Neuronal stem cell (in vitro differentiated cells): ENCODE measurements at regions not wholly inside any gene's neighbourhood (a gene's known extent, or its start where the extent isn't known, plus 50 kb on each side); places are given as distances from the start of the nearest gene placed in this dataset.
"Not testable (repeated sequence)": the region's sequence is repeated elsewhere in the genome, so short reads cannot be mapped to it uniquely, and the experiment has no call there.

Experiments
- DNase-seq: peaks from one replicate; pipeline ENCODE4 v3.0.0-alpha.2; 2013; ENCODE audit warnings: low spot score
- H2AFZ ChIP-seq: one replicate; pipeline ENCODE4 v1.6.1; 2013; ENCODE audit warnings: mild to moderate bottlenecking, low read length, inconsistent platforms
- H2AK5ac ChIP-seq: 2 replicates; pipeline ENCODE4 v1.6.1; 2013; ENCODE audit warnings: low read depth, mild to moderate bottlenecking, inconsistent platforms, low read length, moderate library complexity, mixed read lengths
- H2BK120ac ChIP-seq: 2 replicates; pipeline ENCODE4 v1.6.1; 2013; ENCODE audit warnings: low read depth, mild to moderate bottlenecking, inconsistent platforms, low read length, moderate library complexity, mixed read lengths
- H2BK12ac ChIP-seq: one replicate; pipeline ENCODE4 v1.6.1; 2013; ENCODE audit warnings: low read length, inconsistent platforms
- H2BK15ac ChIP-seq: 2 replicates; pipeline ENCODE4 v1.6.1; 2013; ENCODE audit warnings: mild to moderate bottlenecking, low read length, inconsistent platforms, mixed read lengths
- H2BK5ac ChIP-seq: one replicate; pipeline ENCODE4 v1.6.1; 2013; ENCODE audit warnings: inconsistent platforms, mild to moderate bottlenecking, low read length, moderate library complexity
- H3K14ac ChIP-seq: one replicate; pipeline ENCODE4 v1.6.1; 2013; ENCODE audit warnings: low read length, inconsistent platforms
- H3K18ac ChIP-seq: 2 replicates; pipeline ENCODE4 v1.6.1; 2013; ENCODE audit warnings: low read length, inconsistent platforms
- H3K23ac ChIP-seq: 2 replicates; pipeline ENCODE4 v1.6.1; 2013; ENCODE audit warnings: low read depth, mild to moderate bottlenecking, mixed read lengths, low read length, inconsistent platforms; ENCODE audit not compliant: poor library complexity
- H3K27ac ChIP-seq: replicated peaks from 3 replicates; pipeline ENCODE4 v1.5.1; 2013; ENCODE audit warnings: low read length, inconsistent platforms
- H3K27me3 ChIP-seq, 3 experiments: 2 replicates each; pipeline ENCODE4 v1.6.1; 2013; ENCODE audit warnings: low read length in 3 of 3, mild to moderate bottlenecking in 2 of 3, inconsistent platforms in 1 of 3, low read depth in 1 of 3, mixed read lengths in 1 of 3, moderate library complexity in 1 of 3; ENCODE audit not compliant: control insufficient read depth in 3 of 3, insufficient read depth in 3 of 3
- H3K36me3 ChIP-seq, 2 donors: replicated peaks in 1 of 2; 2 replicates each; pipeline ENCODE4 v1.6.1; 2013; ENCODE audit warnings: low read length in 2 of 2; ENCODE audit not compliant: control insufficient read depth in 2 of 2, insufficient read depth in 2 of 2
- H3K4ac ChIP-seq: 2 replicates; pipeline ENCODE4 v1.6.1; 2013; ENCODE audit warnings: inconsistent platforms, mild to moderate bottlenecking, low read length, moderate library complexity
- H3K4me1 ChIP-seq, 2 donors: 1 replicate in 1 of 2; 2 replicates in 1 of 2; pipeline ENCODE4 v1.6.1; 2013; ENCODE audit warnings: low read length in 2 of 2, low read depth in 1 of 2; ENCODE audit not compliant: control insufficient read depth in 2 of 2, insufficient read depth in 1 of 2
- H3K4me2 ChIP-seq: one replicate; pipeline ENCODE4 v1.6.1; 2013; ENCODE audit warnings: mild to moderate bottlenecking, low read length, inconsistent platforms; ENCODE audit not compliant: insufficient read depth, poor library complexity, severe bottlenecking
- H3K4me3 ChIP-seq, 2 donors: 2 replicates each; pipeline ENCODE4 v1.5.1; 2013; ENCODE audit warnings: low read length in 2 of 2, mild to moderate bottlenecking in 2 of 2, inconsistent platforms in 1 of 2, moderate library complexity in 1 of 2
- H3K79me1 ChIP-seq: one replicate; pipeline ENCODE4 v1.6.1; 2013; ENCODE audit warnings: low read depth, mild to moderate bottlenecking, inconsistent platforms, low read length, moderate library complexity
- H3K9ac ChIP-seq: one replicate; pipeline ENCODE4 v1.6.1; 2013; ENCODE audit warnings: mild to moderate bottlenecking, low read depth, low read length, inconsistent platforms; ENCODE audit not compliant: poor library complexity
- H3K9me3 ChIP-seq, 2 donors: replicated peaks in 1 of 2; 2 replicates each; pipeline versions ENCODE3 to v1.6.1; 2013; ENCODE audit warnings: low read length in 2 of 2, mild to moderate bottlenecking in 2 of 2, inconsistent platforms in 1 of 2, low read depth in 1 of 2, mixed read lengths in 1 of 2, moderate library complexity in 1 of 2; ENCODE audit not compliant: control insufficient read depth in 2 of 2, insufficient read depth in 1 of 2
- H4K8ac ChIP-seq: one replicate; pipeline ENCODE4 v1.6.1; 2013; ENCODE audit warnings: low read depth, mild to moderate bottlenecking, inconsistent platforms, low read length, moderate library complexity
- H4K91ac ChIP-seq: one replicate; pipeline ENCODE4 v1.6.1; 2013; ENCODE audit warnings: low read length, low read depth, mild to moderate bottlenecking, inconsistent platforms; ENCODE audit not compliant: poor library complexity
- WGBS, 2 donors: extraction: QIAGEN DNeasy Blood & Tissue Kit; methylation state at CpG; one replicate each; pipeline ENCODE4 v1.1.7; 2013; ENCODE audit warnings: missing lambda C conversion rate in 2 of 2, mixed read lengths in 1 of 2; ENCODE audit not compliant: insufficient read length in 2 of 2, insufficient replicate concordance in 1 of 2; ENCODE audit errors: extremely low coverage in 2 of 2; 5-methylcytosine and 5-hydroxymethylcytosine counted together

DNA sequence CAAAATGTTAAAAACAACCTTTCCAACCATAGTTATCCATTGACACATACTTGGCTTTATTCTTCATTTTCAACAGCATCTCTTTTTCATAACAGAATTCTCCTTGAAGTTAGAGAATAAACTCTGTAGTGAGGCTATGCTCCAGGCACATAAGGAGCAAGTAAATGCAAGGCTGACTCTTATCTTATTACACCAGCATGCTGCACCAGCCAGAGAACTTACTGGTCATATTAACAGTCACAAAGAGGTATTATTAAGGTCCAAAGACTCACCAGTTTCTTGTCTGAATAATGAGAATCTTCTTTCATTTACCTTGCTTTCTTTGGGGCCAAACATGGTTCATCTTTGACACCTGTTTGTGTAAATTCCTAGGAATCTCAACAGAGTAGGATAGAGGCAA, 71.3 kb upstream of the IVNS1ABP start:
- Histone ChIP-seq H2BK5ac (no peak overlapping the region), H3K79me1 (no peaks in the 10 kb centered on the region), H2BK15ac (no peak overlapping the region), H3K4me2 (no peak overlapping the region), H4K8ac (no peak overlapping the region), H3K36me3 (no peaks in the 10 kb centered on the region), H3K4me1 (no peaks in the 10 kb centered on the region), H3K27ac (no peak overlapping the region), H3K4ac (no peak overlapping the region), H3K9me3 (no peaks in the 10 kb centered on the region), H3K14ac (no peak overlapping the region), H3K27me3 (no peaks in the 10 kb centered on the region), H2AFZ (no peak overlapping the region), H2BK12ac (no peak overlapping the region), H4K91ac (no peak overlapping the region), H3K4me3 (no peak overlapping the region), H2AK5ac (no peak overlapping the region), H3K9ac (no peak overlapping the region), H2BK120ac (no peak overlapping the region), H3K18ac (no peak overlapping the region), H3K23ac (no peak overlapping the region)
- DNase-seq, result no peak

DNA sequence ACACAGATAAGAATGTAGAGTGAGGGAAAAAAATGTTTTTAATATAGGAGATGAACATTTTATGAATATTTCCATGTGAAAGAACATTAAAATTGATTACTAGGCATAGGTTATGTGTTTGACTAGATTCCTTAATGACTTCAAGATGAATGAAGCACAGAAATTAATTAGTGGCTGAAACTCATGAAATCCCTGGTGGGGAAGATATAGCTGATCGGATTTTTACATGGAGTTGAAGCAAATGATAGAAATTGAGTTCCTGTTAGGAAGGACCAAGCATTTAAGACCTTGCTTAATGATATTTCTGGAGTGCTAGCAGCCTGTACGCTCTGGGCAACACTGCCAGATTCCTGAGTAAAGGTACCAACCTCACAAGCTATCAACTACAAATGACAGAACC, 68.9 kb upstream of the IVNS1ABP start:
- H2BK120ac ChIP-seq, result no peak overlapping the region
- DNase-seq, result no peak
- H3K4me2 ChIP-seq, result no peak overlapping the region
- H4K91ac ChIP-seq, result no peak overlapping the region
- H2BK15ac ChIP-seq, result no peak overlapping the region
- H2BK5ac ChIP-seq, result no peak overlapping the region
- H3K14ac ChIP-seq, result no peak overlapping the region
- H4K8ac ChIP-seq, result no peak overlapping the region
- H2AK5ac ChIP-seq, result no peak overlapping the region
- no peak overlapping the region for H3K27ac ChIP-seq
- H3K9ac ChIP-seq, result no peak overlapping the region
- H3K36me3 ChIP-seq, result no peaks in the 10 kb centered on the region
- H3K79me1 ChIP-seq, result no peaks in the 10 kb centered on the region
- no peak overlapping the region for H3K18ac ChIP-seq
- no peak overlapping the region for H3K23ac ChIP-seq
- WGBS, 2 donors, result no CpG with 5 or more reads among the region's 2 CpGs
- no peaks in the 10 kb centered on the region for H3K27me3 ChIP-seq
- H3K4me1 ChIP-seq, result no peaks in the 10 kb centered on the region
- H3K4ac ChIP-seq, result no peak overlapping the region
- no peak overlapping the region for H3K4me3 ChIP-seq
- H2BK12ac ChIP-seq, result no peak overlapping the region
- no peaks in the 10 kb centered on the region for H3K9me3 ChIP-seq
- no peak overlapping the region for H2AFZ ChIP-seq

DNA sequence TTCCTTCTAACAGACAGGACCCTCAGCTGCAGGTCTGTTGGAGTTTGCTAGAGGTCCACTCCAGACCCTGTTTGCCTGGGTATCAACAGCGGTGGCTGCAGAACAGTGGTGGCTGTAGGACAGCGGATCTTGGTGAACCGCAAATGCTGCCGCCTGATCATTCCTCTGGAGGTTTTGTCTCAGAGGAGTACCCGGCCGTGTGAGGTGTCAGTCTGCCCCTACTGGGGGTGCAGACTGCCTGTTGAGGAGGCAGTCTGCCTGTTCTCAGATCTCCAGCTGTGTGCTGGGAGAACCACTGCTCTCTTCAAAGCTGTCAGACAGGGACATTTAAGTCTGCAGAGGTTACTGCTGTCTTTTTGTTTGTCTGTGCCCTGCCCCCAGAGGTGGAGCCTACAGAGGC, 66.8 kb upstream of the IVNS1ABP start:
- not testable (repeated sequence) for H4K8ac ChIP-seq

DNA sequence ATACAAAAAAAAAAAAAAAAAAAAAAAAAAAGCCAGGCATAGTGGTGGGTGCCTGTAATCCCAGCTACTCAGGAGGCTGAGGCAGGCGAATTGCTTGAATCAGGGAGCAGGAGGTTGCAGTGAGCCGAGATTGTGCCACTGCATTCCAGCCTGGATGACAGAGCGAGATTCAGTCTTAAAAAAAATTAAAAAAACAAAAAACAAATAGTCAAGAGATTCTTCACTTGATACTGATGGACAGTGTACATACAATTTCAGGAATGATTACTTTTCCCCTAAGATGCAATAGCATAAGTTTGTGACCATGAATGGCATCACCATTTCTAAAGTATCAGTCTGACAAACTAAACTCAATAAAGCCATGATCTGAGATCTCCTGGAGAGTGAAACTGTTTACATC, 60.8 kb upstream of the IVNS1ABP start:
- Histone ChIP-seq H3K79me1 (no peaks in the 10 kb centered on the region), H3K23ac (no peak overlapping the region), H2AK5ac (no peak overlapping the region), H4K8ac (no peak overlapping the region), H2BK120ac (no peak overlapping the region), H3K9me3 (no peaks in the 10 kb centered on the region), H3K4ac (no peak overlapping the region), H3K27ac (no peak overlapping the region), H3K9ac (no peak overlapping the region), H3K4me1 (peaks cover 3 to 6% of the 10 kb centered on the region in 2 donors), H2BK5ac (no peak overlapping the region), H3K14ac (no peak overlapping the region), H3K18ac (no peak overlapping the region), H3K27me3 (no peaks in the 10 kb centered on the region), H2AFZ (no peak overlapping the region), H2BK12ac (no peak overlapping the region), H3K4me3 (no peak overlapping the region), H2BK15ac (no peak overlapping the region), H3K36me3 (no peaks in the 10 kb centered on the region), H4K91ac (no peak overlapping the region), H3K4me2 (no peak overlapping the region)
- WGBS, 2 donors, result no CpG with 5 or more reads among the region's 3 CpGs
- no peak for DNase-seq

More for the DNA sequence above, 66.8 kb upstream of the IVNS1ABP start:
- not testable (repeated sequence) for H3K23ac ChIP-seq, H3K36me3 ChIP-seq, H3K4me1 ChIP-seq, H3K4me2 ChIP-seq, H3K4me3 ChIP-seq, H2AFZ ChIP-seq, H2BK120ac ChIP-seq, H2AK5ac ChIP-seq, H3K27ac ChIP-seq, H3K4ac ChIP-seq, H2BK15ac ChIP-seq, H3K27me3 ChIP-seq, H2BK12ac ChIP-seq, H4K91ac ChIP-seq, H3K18ac ChIP-seq, H3K9me3 ChIP-seq, H3K14ac ChIP-seq, H3K79me1 ChIP-seq, DNase-seq, H3K9ac ChIP-seq, H2BK5ac ChIP-seq
- WGBS, 2 donors, result no CpG with 5 or more reads among the region's 6 CpGs
